ENCODE measurements at regions not wholly inside any gene's neighbourhood (a gene's known extent, or its start where the extent isn't known, plus 50 kb on each side); places are given as distances from the start of the nearest gene placed in this dataset.

DNA sequence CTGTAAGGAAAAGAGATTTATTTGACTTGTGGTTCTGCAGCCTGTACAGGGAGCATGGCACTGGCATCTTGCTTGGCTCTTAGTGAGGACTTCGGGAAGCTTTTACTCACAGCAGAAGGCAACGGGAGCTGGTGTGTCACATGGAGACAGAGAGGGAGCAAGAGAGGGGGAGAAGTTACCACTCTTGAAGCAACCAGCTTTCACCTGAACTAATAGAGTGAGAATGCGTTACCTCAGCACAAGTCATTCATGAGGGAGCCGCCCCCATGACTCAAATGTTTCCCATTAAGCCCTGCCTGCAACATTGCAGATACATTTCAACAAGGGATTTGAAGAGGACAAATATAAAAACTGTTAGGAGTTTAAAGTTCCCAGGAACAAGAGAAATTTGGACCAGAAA lies 190.0 kb downstream of the CYRIA start:
- FAIRE-seq (no peak), DNase-seq (ENCODE audit: extremely low spot score, insufficient read length, low read depth) (no peak)

- no peak for FAIRE-seq
- no peak for DNase-seq (ENCODE audit: extremely low spot score, insufficient read length, low read depth)
Observed at GRCh38 chr2:16473575-16473974, 192.1 kb downstream of the CYRIA start.

GRCh38 chr2:16470936-16471490 lies 194.6 kb downstream of the CYRIA start:
- FAIRE-seq (no peak), DNase-seq (ENCODE audit: extremely low spot score, insufficient read length, low read depth) (no peak)

DNA sequence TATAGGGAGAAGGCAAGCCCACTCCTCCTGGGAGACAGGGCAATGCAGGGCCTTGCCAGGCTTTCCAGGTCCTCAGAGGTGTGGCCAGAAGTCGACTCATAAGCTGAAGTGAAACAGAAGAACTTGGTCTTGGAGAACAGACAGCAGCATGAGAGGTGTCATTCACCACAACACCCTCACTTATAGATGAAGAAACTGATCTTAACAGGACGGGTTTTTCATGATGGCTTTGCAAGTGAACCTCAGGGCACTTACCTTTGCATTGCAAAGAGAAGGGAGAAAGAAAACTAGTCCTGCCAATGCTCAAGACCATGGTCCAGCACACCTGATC lies 198.8 kb downstream of the CYRIA start:
- FAIRE-seq (no peak), DNase-seq (ENCODE audit: extremely low spot score, insufficient read length, low read depth) (no peak)

DNA sequence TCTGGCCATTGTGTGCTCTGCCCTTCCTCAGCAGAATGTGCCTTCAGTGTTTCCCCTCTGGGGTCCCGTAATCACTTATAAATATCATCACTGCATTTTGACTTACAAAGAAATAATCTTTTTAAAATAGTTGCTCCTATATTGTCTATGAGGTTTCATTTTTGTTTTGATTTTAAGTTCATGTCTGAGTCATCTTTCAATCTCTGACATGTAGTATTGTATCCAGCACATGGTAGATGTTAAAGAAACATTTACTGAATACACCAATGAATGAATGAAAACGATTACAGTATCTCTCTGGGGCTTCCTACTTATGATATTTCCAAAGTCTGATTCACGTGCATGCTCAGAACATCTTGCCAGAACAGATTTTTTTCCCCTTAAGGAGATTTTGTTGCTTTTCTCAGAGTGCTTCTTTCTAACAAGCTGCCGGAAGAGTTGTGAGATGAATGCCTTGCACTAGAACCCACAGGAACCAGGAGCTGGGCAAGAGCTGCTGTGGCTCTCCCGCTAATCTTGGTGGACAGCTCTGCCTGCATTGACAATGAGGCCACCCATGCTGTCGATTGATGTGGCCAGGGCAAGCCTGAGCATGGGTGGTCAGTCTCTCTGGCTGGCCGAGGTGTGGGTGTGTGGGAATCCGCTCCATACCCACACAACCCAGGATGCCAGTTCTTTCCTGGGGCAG lies 199.4 kb downstream of the CYRIA start:
- FAIRE-seq, result no peak
- no peak for DNase-seq (ENCODE audit: extremely low spot score, insufficient read length, low read depth)

GRCh38 chr2:16464641-16465040 lies 201.0 kb downstream of the CYRIA start:
- no peak for FAIRE-seq
- DNase-seq (ENCODE audit: extremely low spot score, insufficient read length, low read depth), result no peak

- DNase-seq (ENCODE audit: extremely low spot score, insufficient read length, low read depth) (no peak), FAIRE-seq (no peak)
Observed at GRCh38 chr2:16462958-16463357, 202.7 kb downstream of the CYRIA start.

- no peak for DNase-seq (ENCODE audit: extremely low spot score, insufficient read length, low read depth)
- FAIRE-seq, result no peak
Observed at GRCh38 chr2:16461672-16462071, 204.0 kb downstream of the CYRIA start.

- no peak for FAIRE-seq
Observed at GRCh38 chr2:16459606-16460005, 206.0 kb downstream of the CYRIA start.

DNA sequence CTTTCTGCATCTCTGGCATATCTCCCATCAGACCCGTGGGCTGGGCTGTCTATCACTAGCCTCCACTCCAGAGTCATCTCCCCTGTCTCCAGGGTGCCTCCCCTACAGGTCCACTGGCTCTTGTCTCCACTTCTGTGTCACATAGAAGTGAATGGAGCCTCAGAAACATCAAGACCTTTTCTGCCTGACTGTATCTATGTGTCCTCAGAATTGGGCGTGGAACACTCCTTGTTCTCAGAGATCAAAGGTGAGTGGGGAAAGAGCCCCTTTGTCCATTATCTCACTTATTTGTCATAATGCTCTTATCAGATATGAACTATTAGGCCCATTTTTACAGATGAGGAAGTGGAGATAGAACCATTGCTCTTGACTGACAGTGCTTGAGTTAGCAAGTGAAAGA lies 211.0 kb downstream of the CYRIA start:
- FAIRE-seq (no peak), DNase-seq (ENCODE audit: extremely low spot score, insufficient read length, low read depth) (no peak)

More at GRCh38 chr2:16459606-16460005, 206.0 kb downstream of the CYRIA start:
- no peak for DNase-seq (ENCODE audit: extremely low spot score, insufficient read length, low read depth)

DNA sequence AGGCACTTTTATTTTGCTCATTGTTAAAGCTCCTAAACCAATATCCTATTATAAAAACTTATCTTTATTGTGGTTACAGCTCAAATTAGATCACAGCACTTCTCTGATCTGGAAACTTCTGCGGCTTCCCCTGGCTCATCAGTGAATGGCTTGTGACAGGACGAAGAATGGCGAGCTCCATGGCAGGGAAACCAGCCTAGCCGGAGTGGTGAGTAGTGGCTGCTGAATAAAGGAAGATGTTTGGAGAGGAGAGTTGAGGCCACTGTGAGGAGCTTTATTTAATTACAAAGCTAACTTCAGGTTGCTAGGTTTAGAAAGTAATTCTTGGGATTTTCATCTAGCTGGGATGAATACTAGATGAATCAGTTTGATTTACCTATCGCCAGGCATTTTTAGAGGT lies 213.5 kb downstream of the CYRIA start:
- no peak for DNase-seq (ENCODE audit: extremely low spot score, insufficient read length, low read depth)
- no peak for FAIRE-seq

- DNase-seq (ENCODE audit: extremely low spot score, insufficient read length, low read depth) (no peak), FAIRE-seq (no peak)
Observed at GRCh38 chr2:16446706-16447105, 218.9 kb downstream of the CYRIA start.

DNA sequence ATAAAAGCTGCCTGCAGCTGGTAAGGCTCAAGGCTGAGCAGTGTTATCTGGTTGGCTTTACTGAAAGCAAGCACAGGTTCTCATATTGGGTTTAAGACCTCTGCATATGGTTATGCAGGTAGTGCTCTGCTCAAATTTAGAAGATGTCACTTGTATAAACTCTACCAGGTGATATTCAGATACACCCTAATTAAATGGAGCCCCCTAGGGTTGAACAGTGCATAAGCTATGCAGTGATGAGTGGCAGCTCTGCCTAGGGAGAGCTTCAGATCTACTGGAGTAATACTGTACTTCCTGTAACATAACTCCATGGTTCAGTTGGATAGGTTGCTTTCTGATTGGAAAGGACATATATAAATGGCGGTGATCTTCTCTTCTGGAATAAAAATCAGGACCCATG lies 222.7 kb downstream of the CYRIA start:
- FAIRE-seq, result no peak
- no peak for DNase-seq (ENCODE audit: extremely low spot score, insufficient read length, low read depth)

DNA sequence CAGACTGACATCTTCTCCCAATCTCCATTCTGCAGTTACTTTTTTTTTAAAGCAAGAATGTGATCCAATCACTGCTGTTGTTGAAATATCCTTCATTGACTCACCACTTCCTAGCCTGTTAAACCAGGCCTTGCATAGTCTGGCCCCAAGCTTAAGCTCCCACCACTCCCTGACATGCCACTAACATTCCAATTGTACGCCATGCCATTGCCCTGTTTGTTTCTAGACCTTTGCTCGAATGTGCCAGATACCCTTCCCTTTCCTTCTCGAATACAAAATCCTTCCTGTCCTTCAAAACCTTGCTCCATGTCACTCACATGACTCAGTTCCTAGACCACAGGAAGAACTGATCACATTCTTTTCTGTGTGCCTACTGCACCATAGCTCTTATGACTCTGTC lies 224.2 kb downstream of the CYRIA start:
- DNase-seq (ENCODE audit: extremely low spot score, insufficient read length, low read depth) (no peak), FAIRE-seq (no peak)

DNA sequence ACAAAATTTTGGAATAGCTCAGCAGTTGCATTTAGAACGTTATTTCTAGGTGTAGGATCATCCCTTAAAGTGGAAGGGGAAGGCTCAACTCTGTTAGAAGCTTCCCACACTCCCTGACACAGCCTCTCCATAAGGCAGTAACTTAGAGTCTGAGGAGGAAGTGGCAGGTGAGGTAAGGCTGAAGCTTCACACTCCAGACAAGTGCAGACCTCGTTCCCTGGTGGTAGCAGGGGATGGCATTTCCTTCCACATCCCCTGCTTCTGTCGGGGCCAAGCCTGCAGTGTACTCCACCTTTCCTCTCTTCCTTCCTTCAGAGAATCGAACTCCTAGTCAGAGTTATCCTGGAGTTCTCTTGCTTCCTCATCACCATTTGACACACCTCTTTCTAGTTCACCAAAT lies 224.7 kb downstream of the CYRIA start:
- FAIRE-seq, result no peak
- DNase-seq (ENCODE audit: extremely low spot score, insufficient read length, low read depth), result no peak

GRCh38 chr2:16438613-16439321 lies 226.9 kb downstream of the CYRIA start:
- FAIRE-seq, result no peak

GRCh38 chr2:16437189-16437588 lies 228.4 kb downstream of the CYRIA start:
- FAIRE-seq (no peak), DNase-seq (ENCODE audit: extremely low spot score, insufficient read length, low read depth) (no peak)

More at GRCh38 chr2:16438613-16439321, 226.9 kb downstream of the CYRIA start:
- DNase-seq (ENCODE audit: extremely low spot score, insufficient read length, low read depth), result no peak

DNA sequence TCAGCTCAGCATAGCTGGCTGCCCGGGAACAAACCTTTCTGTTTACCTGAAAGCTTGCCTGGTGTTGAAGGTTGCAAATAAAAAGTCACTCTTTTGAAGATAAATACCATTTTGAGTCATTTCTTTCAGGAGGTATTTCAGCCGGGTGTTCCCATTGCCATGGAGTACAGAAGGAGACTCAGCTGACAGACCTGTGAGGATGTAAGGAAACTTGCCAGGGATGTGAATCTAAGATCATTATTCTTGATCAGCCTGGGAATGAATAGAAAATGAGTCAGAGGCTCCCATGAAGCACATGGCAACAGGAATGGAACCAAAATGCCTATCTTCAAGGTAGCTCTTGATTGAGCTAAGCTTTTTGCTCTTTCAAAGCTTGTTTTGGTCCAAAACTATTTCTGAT lies 231.2 kb downstream of the CYRIA start:
- no peak for DNase-seq (ENCODE audit: extremely low spot score, insufficient read length, low read depth)
- FAIRE-seq, result no peak

- DNase-seq (ENCODE audit: extremely low spot score, insufficient read length, low read depth) (no peak), FAIRE-seq (no peak)
Observed at GRCh38 chr2:16430846-16431245, 234.8 kb downstream of the CYRIA start.

DNA sequence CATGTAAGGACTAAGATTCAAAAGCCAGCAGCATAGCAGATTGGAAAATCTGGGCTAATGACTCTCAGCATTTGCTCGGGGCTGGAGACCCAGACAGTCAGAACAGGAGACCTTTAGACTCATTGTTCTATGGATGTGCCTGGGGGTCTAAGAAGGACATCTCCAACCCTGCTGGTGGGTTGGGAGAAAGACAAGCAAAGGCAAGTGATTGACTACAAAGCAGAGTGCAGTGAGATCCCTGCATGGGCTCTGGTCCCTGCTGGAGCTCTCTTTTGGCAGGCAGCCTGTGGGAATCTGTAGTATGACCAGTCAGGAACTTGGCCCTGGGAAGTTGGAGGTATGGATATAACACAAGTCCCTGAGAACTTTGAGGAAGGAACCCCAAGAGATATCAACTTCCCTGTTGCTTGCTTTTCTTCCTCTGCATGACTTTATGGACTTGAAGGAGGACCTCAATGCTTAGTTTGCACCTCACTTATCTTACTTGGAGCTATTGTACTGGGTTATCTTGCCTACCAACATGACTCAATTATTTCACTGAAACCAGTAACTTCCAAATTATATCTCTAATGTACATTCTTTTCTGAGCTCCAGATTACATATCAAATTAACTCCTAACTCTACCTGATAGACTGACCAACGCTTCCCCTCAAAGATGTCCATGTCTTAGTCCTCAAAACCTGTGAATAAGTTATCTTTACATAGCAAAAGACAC lies 236.0 kb downstream of the CYRIA start:
- DNase-seq (ENCODE audit: extremely low spot score, insufficient read length, low read depth) (no peak), FAIRE-seq (no peak)

DNA sequence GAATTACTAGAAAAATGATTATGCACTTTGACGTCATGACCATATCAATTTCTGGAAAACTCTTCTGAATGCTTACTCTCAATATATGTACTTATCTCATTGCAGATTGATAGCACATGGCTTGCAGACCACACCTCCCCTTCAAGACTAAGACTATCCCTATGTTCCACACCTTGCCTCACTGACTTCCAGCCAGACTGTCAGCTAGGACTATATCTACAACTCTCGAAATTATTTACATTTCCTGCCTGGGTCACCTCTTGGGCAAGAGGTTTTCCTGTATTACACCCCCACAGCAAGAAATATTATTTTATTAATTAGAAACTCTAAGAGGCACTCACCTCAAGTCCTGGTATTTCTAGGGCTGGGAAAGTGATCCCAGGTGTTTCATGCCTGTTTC lies 236.6 kb downstream of the CYRIA start:
- FAIRE-seq (no peak), DNase-seq (ENCODE audit: extremely low spot score, insufficient read length, low read depth) (no peak)

All from GM18507 (cell line).